GM12878 (cell line): ENCODE measurements at regions not wholly inside any gene's neighbourhood (a gene's known extent, or its start where the extent isn't known, plus 50 kb on each side); places are given as distances from the start of the nearest gene placed in this dataset.

ENCODE experiments used
- ATAC-seq: fragments of 200-7000 bp; cut with Tn5 transposase; 3 replicates; pipeline ENCODE4 v1.9.1; 2020; ENCODE audit warnings: mild to moderate bottlenecking, moderate library complexity
- BruUV-seq: library from RNA; stranded (reverse); fragments of 400-500 nt; replicated peaks from 2 replicates; lab custom pipeline; 2021; lab: Mats Ljungman, UMichigan
- CTCF ChIA-PET: fragments of 300-600 bp; sonication (Branson Sonifier 250); formaldehyde crosslinking; extraction: SDS; loops from one replicate; lab custom pipeline; 2021; ENCODE audit warnings: inconsistent platforms; lab: Yijun Ruan, JAX
- POLR2A ChIA-PET: fragments of 350-600 bp; formaldehyde crosslinking; extraction: SDS; loops from one replicate; lab custom pipeline; 2021; ENCODE audit warnings: inconsistent platforms; lab: Charles Lee
- RAD21 ChIA-PET: fragments of 300-600 bp; sonication (Branson Sonifier 250); formaldehyde crosslinking; loops from one replicate; lab custom pipeline; 2023; ENCODE audit warnings: antibody characterized with exemption; ENCODE audit not compliant: unreplicated experiment; lab: Charles Lee
- SMC1A ChIA-PET: fragments of 300-600 bp; sonication (Branson Sonifier 250); formaldehyde crosslinking; loops from one replicate; lab custom pipeline; 2023; ENCODE audit not compliant: unreplicated experiment, uncharacterized antibody; lab: Charles Lee
- DNase-seq: peaks from one replicate; pipeline ENCODE4 v3.0.0-alpha.2; 2011; ENCODE audit warnings: low read depth, low spot score
- FAIRE-seq: peaks from 3 replicates; lab custom pipeline; 2011; peaks lifted over from hg19 to GRCh38; lab: Jason Lieb, UNC
- H2AFZ ChIP-seq: 2 replicates; pipeline ENCODE4 v1.6.0; 2011; ENCODE audit warnings: low read depth, low read length, control low read depth; ENCODE audit not compliant: control insufficient read depth
- H3K27ac ChIP-seq: 2 replicates; pipeline ENCODE4 v1.5.1; 2011; ENCODE audit warnings: control low read depth; ENCODE audit not compliant: control insufficient read depth, insufficient read depth
- H3K27me3 ChIP-seq, 2 experiments: replicated peaks in 1 of 2; 2 replicates each; pipeline versions ENCODE4 v1.6.0 to v1.6.1; 2011; ENCODE audit warnings: low read length in 1 of 2; ENCODE audit not compliant: control insufficient read depth in 2 of 2, insufficient read depth in 2 of 2
- H3K36me3 ChIP-seq, 2 experiments: 2 replicates each; pipeline ENCODE4 v1.5.1; 2011; ENCODE audit warnings: low read length in 1 of 2; ENCODE audit not compliant: control insufficient read depth in 2 of 2, insufficient read depth in 2 of 2
- H3K4me1 ChIP-seq: 2 replicates; pipeline ENCODE4 v1.6.1; 2011; ENCODE audit warnings: mild to moderate bottlenecking, low read length, moderate library complexity, mixed read lengths; ENCODE audit not compliant: control insufficient read depth, insufficient read depth
- H3K4me2 ChIP-seq: 2 replicates; pipeline ENCODE4 v1.6.0; 2011; ENCODE audit warnings: control low read depth; ENCODE audit not compliant: control insufficient read depth, insufficient read depth
- H3K4me3 ChIP-seq: fragments of 200-600 bp; sonication (generic); 2 replicates; pipeline ENCODE4 v1.5.1; 2016
- H3K79me2 ChIP-seq: 2 replicates; pipeline ENCODE4 v1.6.0; 2011; ENCODE audit warnings: low read length; ENCODE audit not compliant: control insufficient read depth, insufficient read depth
- H3K9ac ChIP-seq: 2 replicates; pipeline ENCODE4 v1.8.0; 2011; ENCODE audit warnings: low read length, control low read depth, mixed read lengths; ENCODE audit not compliant: control insufficient read depth, insufficient read depth
- H3K9me3 ChIP-seq: replicated peaks from 3 replicates; pipeline ENCODE4 v1.5.1; 2011; ENCODE audit warnings: mild to moderate bottlenecking, low read length; ENCODE audit not compliant: control insufficient read depth, insufficient read depth
- H4K20me1 ChIP-seq: 2 replicates; pipeline ENCODE4 v1.6.0; 2011; ENCODE audit not compliant: control insufficient read depth, insufficient read depth
- BCL3 ChIP-seq: IDR thresholded peaks from 2 replicates; pipeline ENCODE4 v1.6.1; 2011; ENCODE audit warnings: borderline replicate concordance, low read depth, mild to moderate bottlenecking, moderate library complexity, low read length; ENCODE audit not compliant: insufficient read depth, poor library complexity, severe bottlenecking
- BMI1 ChIP-seq: fragments of 450-650 bp; IDR thresholded peaks from 2 replicates; pipeline ENCODE4 v1.6.1; 2016; ENCODE audit warnings: mild to moderate bottlenecking, moderate library complexity, borderline replicate concordance
- EZH2 ChIP-seq: IDR thresholded peaks from 2 replicates; pipeline ENCODE4 v1.6.1; 2012; ENCODE audit warnings: low read depth, mild to moderate bottlenecking, control low read depth, inconsistent platforms, low read length, borderline replicate concordance; ENCODE audit not compliant: control insufficient read depth
- MXI1 ChIP-seq: fragments of 150-350 bp; IDR thresholded peaks from 2 replicates; pipeline ENCODE4 v1.6.1; 2011; ENCODE audit warnings: low read depth, mild to moderate bottlenecking, inconsistent platforms, low read length, improper control_type of control experiment
- WGBS: methylation state at CpG from one replicate; pipeline ENCODE4 v1.1.6; 2016; ENCODE audit warnings: low lambda C conversion rate; ENCODE audit not compliant: insufficient replicate concordance, insufficient coverage; ENCODE audit errors: missing lambda C conversion rate; 5-methylcytosine and 5-hydroxymethylcytosine counted together
- in situ Hi-C: fragments of 300-500 bp; cut with MboI; formaldehyde crosslinking; loops from 9 replicates; pipeline ENCODE4 v1.14.3; 2018; ENCODE audit warnings: mixed read lengths
- intact Hi-C: fragments of 100-400 bp; cut with micrococcal nuclease; formaldehyde crosslinking; loops from one replicate; pipeline ENCODE4 v1.14.2; 2022; ENCODE audit not compliant: unreplicated experiment

GRCh38 chr12:116502141-116502725 is 56.9 kb upstream of the MAP1LC3B2 start (continued):
- TF ChIP-seq BCL3 (no peak), BMI1 (no peak), MXI1 (no peak)

- BruUV-seq, result no TSS peak
- Histone ChIP-seq H3K9ac (no peak overlapping the region), H3K9me3 (no peaks in the 10 kb centered on the region; the same call in 2 of the 3 replicates), H3K79me2 (no peaks in the 10 kb centered on the region), H3K36me3 (no peaks in the 10 kb centered on the region), H3K4me3 (no peak overlapping the region), H3K4me2 (no peak overlapping the region), H4K20me1 (no peaks in the 10 kb centered on the region; the same call in 1 of the 2 replicates), H2AFZ (no peak overlapping the region), H3K27ac (no peak overlapping the region), H3K27me3 (peaks cover 0 to 3% of the 10 kb centered on the region in 2 experiments; a peak in 2 of 4 replicates), H3K4me1 (no peaks in the 10 kb centered on the region; the same call in 1 of the 2 replicates)
- ChIA-PET SMC1A (no interaction called here), RAD21 (interaction anchor here (0.5 kb wide), 1 partner anchor 219 kb away, joined by 3 read pairs; no protein-coding TSS in a partner anchor), CTCF (no interaction called here), POLR2A (no interaction called here)
- no peak for FAIRE-seq
- WGBS, result 61% methylated on average over 9 of the region's 9 CpGs
- DNase-seq, result no peak
- intact Hi-C loops (no loop called here), in situ Hi-C loops (no loop called here)
- TF ChIP-seq BCL3 (peak; percentile 32), EZH2 (no peak)
- ATAC-seq, result no peak
These were observed 56.1 kb upstream of the MAP1LC3B2 start for GRCh38 chr12:116502989-116503496.
